Nephron progenitor cell (in vitro differentiated cells): ENCODE measurements at regions not wholly inside any gene's neighbourhood (a gene's known extent, or its start where the extent isn't known, plus 50 kb on each side); places are given as distances from the start of the nearest gene placed in this dataset.

Experiments used
- DNase-seq: peaks from one replicate; pipeline ENCODE4 v3.0.0; 2021
- H3K27ac Mint-ChIP-seq: 2 replicates; pipeline ENCODE4 v1.8.0; 2021; ENCODE audit warnings: mild to moderate bottlenecking, moderate library complexity, mixed read lengths
- H3K27me3 Mint-ChIP-seq: 2 replicates; pipeline ENCODE4 v1.8.0; 2021; ENCODE audit warnings: mild to moderate bottlenecking, low read depth, mixed read lengths; ENCODE audit not compliant: poor library complexity
- H3K36me3 Mint-ChIP-seq: 2 replicates; pipeline ENCODE4 v1.8.0; 2021; ENCODE audit warnings: low read depth, mixed read lengths
- H3K4me1 Mint-ChIP-seq: 2 replicates; pipeline ENCODE4 v1.8.0; 2021; ENCODE audit warnings: mixed read lengths
- H3K4me3 Mint-ChIP-seq: 2 replicates; pipeline ENCODE4 v1.8.0; 2021; ENCODE audit warnings: mild to moderate bottlenecking, moderate library complexity, mixed read lengths
- H3K9me3 Mint-ChIP-seq: 2 replicates; pipeline ENCODE4 v1.8.0; 2021; ENCODE audit warnings: mild to moderate bottlenecking, moderate library complexity, mixed read lengths
- CTCF ChIP-seq: fragments of 200-600 bp; sonication (generic); IDR thresholded peaks from 2 replicates; pipeline ENCODE4 v1.5.0; 2021; ENCODE audit warnings: antibody characterized with exemption

GRCh38 chr17:73883175-73883574 lies 238.9 kb upstream of the SDK2 start:
- no peak for TF ChIP-seq CTCF
- Mint-ChIP-seq H3K27ac (no peak overlapping the region), H3K9me3 (no peaks in the 10 kb centered on the region), H3K36me3 (no peaks in the 10 kb centered on the region), H3K4me3 (no peak overlapping the region), H3K4me1 (no peaks in the 10 kb centered on the region), H3K27me3 (peaks cover 35% of the 10 kb centered on the region)
- no peak for DNase-seq

- Mint-ChIP-seq H3K4me3 (no peak overlapping the region), H3K27ac (no peak overlapping the region), H3K36me3 (no peaks in the 10 kb centered on the region), H3K4me1 (no peaks in the 10 kb centered on the region), H3K27me3 (peaks cover 34% of the 10 kb centered on the region), H3K9me3 (peaks cover 3% of the 10 kb centered on the region)
- TF ChIP-seq CTCF = no peak
- no peak for DNase-seq
Observed at GRCh38 chr17:73887739-73888138, 243.5 kb upstream of the SDK2 start.

- H3K9me3 Mint-ChIP-seq = peaks cover 8% of the 10 kb centered on the region
Observed at GRCh38 chr17:73888862-73889261, 244.6 kb upstream of the SDK2 start.

GRCh38 chr17:73889439-73889838 lies 245.2 kb upstream of the SDK2 start:
- Mint-ChIP-seq H3K27ac (no peak overlapping the region), H3K4me3 (no peak overlapping the region)

More at GRCh38 chr17:73888862-73889261, 244.6 kb upstream of the SDK2 start:
- no peak for TF ChIP-seq CTCF
- DNase-seq = no peak
- peaks cover 44% of the 10 kb centered on the region for H3K27me3 Mint-ChIP-seq
- no peaks in the 10 kb centered on the region for H3K36me3 Mint-ChIP-seq
- H3K27ac Mint-ChIP-seq = no peak overlapping the region
- no peak overlapping the region for H3K4me3 Mint-ChIP-seq
- no peaks in the 10 kb centered on the region for H3K4me1 Mint-ChIP-seq

GRCh38 chr17:73890831-73891405 lies 246.7 kb upstream of the SDK2 start:
- no peak overlapping the region for H3K27ac Mint-ChIP-seq
- H3K36me3 Mint-ChIP-seq = no peaks in the 10 kb centered on the region
- no peaks in the 10 kb centered on the region for H3K4me1 Mint-ChIP-seq
- peaks cover 48% of the 10 kb centered on the region for H3K27me3 Mint-ChIP-seq
- no peak for TF ChIP-seq CTCF
- H3K4me3 Mint-ChIP-seq = no peak overlapping the region
- no peak for DNase-seq
- peaks cover 8% of the 10 kb centered on the region for H3K9me3 Mint-ChIP-seq

More at GRCh38 chr17:73889439-73889838, 245.2 kb upstream of the SDK2 start:
- Mint-ChIP-seq H3K4me1 (no peaks in the 10 kb centered on the region), H3K36me3 (no peaks in the 10 kb centered on the region), H3K9me3 (peaks cover 8% of the 10 kb centered on the region), H3K27me3 (peaks cover 44% of the 10 kb centered on the region)
- DNase-seq = no peak
- no peak for TF ChIP-seq CTCF

GRCh38 chr17:73895157-73895556 lies 250.9 kb upstream of the SDK2 start:
- H3K4me1 Mint-ChIP-seq = peaks cover 5% of the 10 kb centered on the region
- H3K36me3 Mint-ChIP-seq = no peaks in the 10 kb centered on the region
- H3K4me3 Mint-ChIP-seq = no peak overlapping the region
- H3K9me3 Mint-ChIP-seq = peaks cover 12% of the 10 kb centered on the region
- no peak for TF ChIP-seq CTCF
- no peak overlapping the region for H3K27ac Mint-ChIP-seq
- peaks cover 65% of the 10 kb centered on the region for H3K27me3 Mint-ChIP-seq
- no peak for DNase-seq
